ENCODE measurements at regions not wholly inside any gene's neighbourhood (a gene's known extent, or its start where the extent isn't known, plus 50 kb on each side); places are given as distances from the start of the nearest gene placed in this dataset.

- intact Hi-C loops (cut with DNase I), result no loop called here
- no peak overlapping the region for H3K27ac ChIP-seq (replicated peaks in 1 of 4)
- TF ChIP-seq EP300 (IDR thresholded peaks at IDR 0.05) (no peak), POLR2AphosphoS5 (IDR thresholded peaks at IDR 0.05) (no peak), CTCF (IDR thresholded peaks at IDR 0.05) (no peak), POLR2A (IDR thresholded peaks at IDR 0.05; ENCODE audit: low read depth) (no peak)
- H3K4me1 ChIP-seq, result no peaks in the 10 kb centered on the region
- DNase-seq (ENCODE audit: extremely low spot score), result no peak
- peaks cover 0 to 50% (median 0%) of the 10 kb centered on the region in 4 donors for H3K27me3 ChIP-seq
- no peaks in the 10 kb centered on the region for H3K9me3 ChIP-seq
- 64% methylated on average over 4 of the region's 4 CpGs for WGBS
- H3K36me3 ChIP-seq, result no peaks in the 10 kb centered on the region
- no peak overlapping the region for H3K4me3 ChIP-seq
These were observed 68.7 kb upstream of the NECTIN1 start for GRCh38 chr11:119797736-119798135.

- Histone ChIP-seq H3K9me3 (no peaks in the 10 kb centered on the region), H3K27ac (replicated peaks in 1 of 4) (no peak overlapping the region), H3K36me3 (no peaks in the 10 kb centered on the region), H3K27me3 (peaks cover 0 to 50% (median 0%) of the 10 kb centered on the region in 4 donors), H3K4me3 (no peak overlapping the region), H3K4me1 (no peaks in the 10 kb centered on the region)
- no peak for DNase-seq (ENCODE audit: extremely low spot score)
- no peak for TF ChIP-seq CTCF (IDR thresholded peaks at IDR 0.05)
- no peak for TF ChIP-seq POLR2AphosphoS5 (IDR thresholded peaks at IDR 0.05)
- intact Hi-C loops (cut with DNase I), result no loop called here
- 53% methylated on average over 12 of the region's 12 CpGs for WGBS
These were observed 68.2 kb upstream of the NECTIN1 start for GRCh38 chr11:119797123-119797611.

- intact Hi-C loops (cut with DNase I), result no loop called here
- Histone ChIP-seq H3K27ac (replicated peaks in 1 of 4) (no peak overlapping the region), H3K4me3 (no peak overlapping the region), H3K4me1 (no peaks in the 10 kb centered on the region), H3K36me3 (no peaks in the 10 kb centered on the region), H3K9me3 (no peaks in the 10 kb centered on the region), H3K27me3 (peaks cover 0 to 50% (median 0%) of the 10 kb centered on the region in 4 donors)
- no peak for TF ChIP-seq POLR2AphosphoS5 (IDR thresholded peaks at IDR 0.05)
- TF ChIP-seq POLR2A (IDR thresholded peaks at IDR 0.05; ENCODE audit: low read depth), result no peak
- no peak for TF ChIP-seq EP300 (IDR thresholded peaks at IDR 0.05)
- TF ChIP-seq CTCF (IDR thresholded peaks at IDR 0.05), result no peak
- DNase-seq (ENCODE audit: extremely low spot score), result no peak
- WGBS, result 60% methylated on average over 3 of the region's 8 CpGs
These were observed 67.5 kb upstream of the NECTIN1 start for GRCh38 chr11:119796363-119797060.

- DNase-seq (ENCODE audit: extremely low spot score), result no peak
These were observed 66.7 kb upstream of the NECTIN1 start for GRCh38 chr11:119795690-119796089.

More at GRCh38 chr11:119795690-119796089, 66.7 kb upstream of the NECTIN1 start:
- H3K27me3 ChIP-seq, result peaks cover 0 to 44% (median 0%) of the 10 kb centered on the region in 4 donors
- intact Hi-C loops (cut with DNase I), result no loop called here
- TF ChIP-seq CTCF (IDR thresholded peaks at IDR 0.05), result no peak
- no peak for TF ChIP-seq EP300 (IDR thresholded peaks at IDR 0.05)
- TF ChIP-seq POLR2AphosphoS5 (IDR thresholded peaks at IDR 0.05), result no peak
- no peak for TF ChIP-seq POLR2A (IDR thresholded peaks at IDR 0.05; ENCODE audit: low read depth)
- no peaks in the 10 kb centered on the region for H3K36me3 ChIP-seq
- H3K9me3 ChIP-seq, result no peaks in the 10 kb centered on the region
- H3K4me1 ChIP-seq, result no peaks in the 10 kb centered on the region
- WGBS, result 93% methylated on average over 5 of the region's 5 CpGs
- no peak overlapping the region for H3K4me3 ChIP-seq
- H3K27ac ChIP-seq (replicated peaks in 1 of 4), result no peak overlapping the region
